Fibroblast of lung (primary cell): ENCODE measurements at regions not wholly inside any gene's neighbourhood (a gene's known extent, or its start where the extent isn't known, plus 50 kb on each side); places are given as distances from the start of the nearest gene placed in this dataset.
A peak's percentile ranks its signal among the peaks of the same experiment; 100 is the strongest.

Experiments
- DNase-seq, 2 donors: peaks; one replicate each; pipeline versions ENCODE4 v3.0.0 to v3.0.0-alpha.2; 2010; ENCODE audit warnings: low read depth in 2 of 2
- H2AFZ ChIP-seq: 2 replicates; pipeline ENCODE4 v1.5.1; 2012; ENCODE audit warnings: low read length, control low read depth, inconsistent platforms
- H3K27ac ChIP-seq: 2 replicates; pipeline ENCODE4 v1.5.1; 2011; ENCODE audit warnings: low read length, control low read depth; ENCODE audit not compliant: insufficient read depth
- H3K27me3 ChIP-seq: 2 replicates; pipeline ENCODE4 v1.5.1; 2011; ENCODE audit warnings: mild to moderate bottlenecking, low read length; ENCODE audit not compliant: control insufficient read depth, insufficient read depth
- H3K36me3 ChIP-seq: 2 replicates; pipeline ENCODE4 v1.5.1; 2011; ENCODE audit warnings: low read length; ENCODE audit not compliant: control insufficient read depth, insufficient read depth
- H3K4me1 ChIP-seq: 2 replicates; pipeline ENCODE4 v1.5.1; 2011; ENCODE audit warnings: low read length; ENCODE audit not compliant: control insufficient read depth, insufficient read depth; ENCODE audit errors: extremely low read depth
- H3K4me2 ChIP-seq: 2 replicates; pipeline ENCODE4 v1.5.1; 2011; ENCODE audit warnings: low read length, control low read depth; ENCODE audit not compliant: insufficient read depth; ENCODE audit errors: extremely low read depth
- H3K4me3 ChIP-seq, 4 experiments: fragments of 200-600 bp in 1 of 4; sonication (generic) in 1 of 4; replicated peaks in 1 of 4; 2 replicates each; pipeline ENCODE4 v1.5.1; 2011 to 2016; ENCODE audit warnings: low read length in 4 of 4, low read depth in 3 of 4, mild to moderate bottlenecking in 3 of 4, control low read depth in 2 of 4, inconsistent platforms in 1 of 4, mixed read lengths in 1 of 4; ENCODE audit not compliant: insufficient read depth in 1 of 4; ENCODE audit errors: control extremely low read depth in 1 of 4
- H3K79me2 ChIP-seq: 2 replicates; pipeline ENCODE4 v1.5.1; 2012; ENCODE audit warnings: mild to moderate bottlenecking, low read length, inconsistent platforms; ENCODE audit not compliant: control insufficient read depth, insufficient read depth
- H3K9ac ChIP-seq: 2 replicates; pipeline ENCODE4 v1.5.1; 2011; ENCODE audit warnings: mild to moderate bottlenecking, low read length, control low read depth; ENCODE audit not compliant: insufficient read depth
- H3K9me3 ChIP-seq: 2 replicates; pipeline ENCODE4 v1.5.1; 2012; ENCODE audit warnings: low read depth, low read length; ENCODE audit not compliant: control insufficient read depth, insufficient read depth
- H4K20me1 ChIP-seq: 2 replicates; pipeline ENCODE4 v1.5.1; 2011; ENCODE audit warnings: low read length; ENCODE audit not compliant: control insufficient read depth, insufficient read depth; ENCODE audit errors: extremely low read depth
- EZH2 ChIP-seq: IDR thresholded peaks from 2 replicates; pipeline ENCODE4 v1.5.1; 2012; ENCODE audit warnings: low read length, control low read depth, mild to moderate bottlenecking; ENCODE audit errors: missing control alignments
- TF ChIP-seq, protein P1 (sequence below), 2 donors: IDR thresholded peaks in 1 of 2; conservative IDR thresholded peaks in 1 of 2; 1 replicate in 1 of 2; 2 replicates in 1 of 2; pipeline ENCODE4 v1.5.1; 2011 to 2012; ENCODE audit warnings: low read length in 2 of 2, control low read depth in 1 of 2, inconsistent platforms in 1 of 2, low read depth in 1 of 2, mild to moderate bottlenecking in 1 of 2

DNA sequence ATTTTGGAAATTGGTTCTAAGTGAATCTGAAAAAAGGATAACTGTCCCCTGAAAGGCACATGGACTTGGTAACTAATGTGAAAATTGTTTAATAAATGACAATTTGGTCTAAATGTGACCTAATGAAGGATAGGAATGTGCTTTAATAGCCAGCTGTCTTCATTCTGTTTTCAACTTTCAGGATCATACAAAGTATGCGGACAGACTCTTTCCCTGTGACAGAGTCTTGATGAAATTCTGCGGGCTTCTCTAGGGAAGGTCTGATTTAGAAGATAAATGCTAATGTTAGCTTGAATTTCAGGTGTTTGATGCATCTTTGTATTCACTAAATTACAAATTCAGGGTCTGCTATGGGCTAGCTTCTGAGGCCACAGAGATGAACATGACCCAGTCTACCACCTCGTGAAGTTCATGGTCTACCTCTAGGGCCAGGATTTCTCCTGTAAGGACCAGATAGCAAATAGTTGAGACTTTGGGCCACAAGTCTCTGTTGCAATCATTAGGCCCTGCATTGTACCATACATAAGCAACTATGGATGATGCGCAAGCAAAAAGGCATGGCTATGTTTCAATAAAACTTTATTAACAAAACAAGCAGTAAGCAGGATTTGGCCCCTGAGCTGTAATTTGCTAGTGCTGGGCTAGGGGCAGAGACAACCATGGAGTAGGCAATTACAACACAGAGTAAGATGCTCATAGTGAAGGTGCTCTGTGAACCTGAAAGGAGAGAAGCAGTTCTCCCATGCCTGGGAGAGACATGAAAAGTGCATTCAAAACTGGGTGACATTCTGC lies 368.6 kb downstream of the INHBA start:
- H4K20me1 ChIP-seq, result no peaks in the 10 kb centered on the region
- no peak overlapping the region for H3K4me3 ChIP-seq
- H3K36me3 ChIP-seq, result no peaks in the 10 kb centered on the region
- H3K79me2 ChIP-seq, result no peaks in the 10 kb centered on the region
- DNase-seq, result peak in 1 of 2 donors; percentile 13
- H3K9ac ChIP-seq, result no peak overlapping the region
- no peaks in the 10 kb centered on the region for H3K27me3 ChIP-seq
- H2AFZ ChIP-seq, result no peak overlapping the region
- no peak overlapping the region for H3K27ac ChIP-seq
- no peak for TF ChIP-seq EZH2
- TF ChIP-seq, protein P1, sequence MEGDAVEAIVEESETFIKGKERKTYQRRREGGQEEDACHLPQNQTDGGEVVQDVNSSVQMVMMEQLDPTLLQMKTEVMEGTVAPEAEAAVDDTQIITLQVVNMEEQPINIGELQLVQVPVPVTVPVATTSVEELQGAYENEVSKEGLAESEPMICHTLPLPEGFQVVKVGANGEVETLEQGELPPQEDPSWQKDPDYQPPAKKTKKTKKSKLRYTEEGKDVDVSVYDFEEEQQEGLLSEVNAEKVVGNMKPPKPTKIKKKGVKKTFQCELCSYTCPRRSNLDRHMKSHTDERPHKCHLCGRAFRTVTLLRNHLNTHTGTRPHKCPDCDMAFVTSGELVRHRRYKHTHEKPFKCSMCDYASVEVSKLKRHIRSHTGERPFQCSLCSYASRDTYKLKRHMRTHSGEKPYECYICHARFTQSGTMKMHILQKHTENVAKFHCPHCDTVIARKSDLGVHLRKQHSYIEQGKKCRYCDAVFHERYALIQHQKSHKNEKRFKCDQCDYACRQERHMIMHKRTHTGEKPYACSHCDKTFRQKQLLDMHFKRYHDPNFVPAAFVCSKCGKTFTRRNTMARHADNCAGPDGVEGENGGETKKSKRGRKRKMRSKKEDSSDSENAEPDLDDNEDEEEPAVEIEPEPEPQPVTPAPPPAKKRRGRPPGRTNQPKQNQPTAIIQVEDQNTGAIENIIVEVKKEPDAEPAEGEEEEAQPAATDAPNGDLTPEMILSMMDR (conservative IDR thresholded peaks at IDR 0.05 in 1 of 2, IDR thresholded peaks at IDR 0.05 in 1 of 2; ENCODE audit: low read depth in 1 of 2, low read length in 2 of 2), result no peak
- H3K9me3 ChIP-seq, result no peaks in the 10 kb centered on the region
- no peaks in the 10 kb centered on the region for H3K4me1 ChIP-seq
- H3K4me2 ChIP-seq, result no peak overlapping the region

- Histone ChIP-seq H2AFZ (no peak overlapping the region), H3K27ac (no peak overlapping the region), H3K4me3 (no peak overlapping the region), H3K4me2 (no peak overlapping the region), H3K36me3 (no peaks in the 10 kb centered on the region), H3K9ac (no peak overlapping the region), H3K79me2 (no peaks in the 10 kb centered on the region), H4K20me1 (no peaks in the 10 kb centered on the region), H3K27me3 (no peaks in the 10 kb centered on the region), H3K4me1 (no peaks in the 10 kb centered on the region), H3K9me3 (no peaks in the 10 kb centered on the region)
- peak; percentile 58 to 94 for DNase-seq
- TF ChIP-seq EZH2, result no peak
- TF ChIP-seq, protein P1 (conservative IDR thresholded peaks at IDR 0.05 in 1 of 2, IDR thresholded peaks at IDR 0.05 in 1 of 2; ENCODE audit: low read depth in 1 of 2, low read length in 2 of 2), result no peak
Measured at GRCh38 chr7:41333511-41333910, 369.4 kb downstream of the INHBA start.

DNA sequence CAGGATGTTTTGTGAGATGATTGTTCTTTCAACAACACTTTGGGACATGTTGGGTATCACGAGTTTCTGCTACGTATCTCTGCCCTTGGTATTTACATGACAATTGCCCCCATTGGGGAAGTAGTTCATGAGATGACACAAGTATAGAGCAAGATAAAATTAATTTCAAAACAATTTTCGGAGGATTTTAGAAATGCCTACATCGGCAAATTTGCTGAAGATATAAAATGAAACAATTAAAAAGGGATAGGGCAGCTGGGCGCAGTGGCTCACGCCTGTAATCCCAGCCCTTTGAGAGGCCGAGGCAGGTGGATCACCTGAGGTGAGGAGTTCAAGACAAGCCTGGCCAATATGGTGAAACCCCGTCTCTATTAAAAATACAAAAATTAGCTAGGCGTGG lies 371.7 kb downstream of the INHBA start:
- H3K27me3 ChIP-seq, result no peaks in the 10 kb centered on the region
- no peak for DNase-seq
- H3K9me3 ChIP-seq, result no peaks in the 10 kb centered on the region
- no peak overlapping the region for H3K4me3 ChIP-seq
- H3K27ac ChIP-seq, result no peak overlapping the region
- no peaks in the 10 kb centered on the region for H3K4me1 ChIP-seq
- H3K9ac ChIP-seq, result no peak overlapping the region
- no peak overlapping the region for H2AFZ ChIP-seq
- no peaks in the 10 kb centered on the region for H3K79me2 ChIP-seq
- H3K4me2 ChIP-seq, result no peak overlapping the region
- H3K36me3 ChIP-seq, result no peaks in the 10 kb centered on the region
- TF ChIP-seq, protein P1 (conservative IDR thresholded peaks at IDR 0.05 in 1 of 2, IDR thresholded peaks at IDR 0.05 in 1 of 2; ENCODE audit: low read depth in 1 of 2, low read length in 2 of 2), result no peak
- no peak for TF ChIP-seq EZH2
- H4K20me1 ChIP-seq, result no peaks in the 10 kb centered on the region
